H9 (cell line): ENCODE measurements at regions not wholly inside any gene's neighbourhood (a gene's known extent, or its start where the extent isn't known, plus 50 kb on each side); places are given as distances from the start of the nearest gene placed in this dataset.

Source experiments
- DNase-seq: peaks from one replicate; pipeline ENCODE4 v3.0.0-alpha.2; 2017
- H2AFZ ChIP-seq: one replicate; pipeline ENCODE4 v1.6.1; 2013; ENCODE audit warnings: mild to moderate bottlenecking, low read length, control low read depth, moderate library complexity
- H2AK5ac ChIP-seq: 2 replicates; pipeline ENCODE4 v1.6.1; 2013; ENCODE audit warnings: low read length, control low read depth, mixed read lengths; ENCODE audit not compliant: insufficient read length
- H2BK120ac ChIP-seq: one replicate; pipeline ENCODE4 v1.6.1; 2013; ENCODE audit warnings: low read depth, mild to moderate bottlenecking, low read length, control low read depth, inconsistent platforms; ENCODE audit not compliant: poor library complexity, severe bottlenecking
- H2BK12ac ChIP-seq: 2 replicates; pipeline ENCODE4 v1.6.1; 2013; ENCODE audit warnings: low read length, control low read depth, mixed read lengths, low read depth; ENCODE audit not compliant: insufficient read length
- H2BK15ac ChIP-seq: 2 replicates; pipeline ENCODE4 v1.6.1; 2013; ENCODE audit warnings: low read depth, low read length, control low read depth
- H2BK20ac ChIP-seq: one replicate; pipeline ENCODE4 v1.6.1; 2013; ENCODE audit warnings: low read depth, mild to moderate bottlenecking, low read length, control low read depth, inconsistent platforms; ENCODE audit not compliant: poor library complexity, severe bottlenecking
- H2BK5ac ChIP-seq: 2 replicates; pipeline ENCODE4 v1.6.1; 2013; ENCODE audit warnings: low read length, control low read depth, mixed read lengths; ENCODE audit not compliant: insufficient read length
- H3K14ac ChIP-seq: 2 replicates; pipeline ENCODE4 v1.6.1; 2013; ENCODE audit warnings: low read length, control low read depth; ENCODE audit not compliant: insufficient read depth
- H3K18ac ChIP-seq: 2 replicates; pipeline ENCODE4 v1.6.1; 2013; ENCODE audit warnings: low read depth, mild to moderate bottlenecking, mixed read lengths, low read length, control low read depth; ENCODE audit not compliant: insufficient read length
- H3K23ac ChIP-seq: 2 replicates; pipeline ENCODE4 v1.6.1; 2013; ENCODE audit warnings: low read length, control low read depth, mixed read lengths, low read depth; ENCODE audit not compliant: insufficient read length
- H3K23me2 ChIP-seq: 2 replicates; pipeline ENCODE4 v1.6.1; 2013; ENCODE audit warnings: low read depth, mild to moderate bottlenecking, mixed read lengths, low read length, control low read depth; ENCODE audit not compliant: insufficient read length, poor library complexity, severe bottlenecking
- H3K27ac ChIP-seq: 2 replicates; pipeline ENCODE4 v1.5.1; 2013; ENCODE audit warnings: low read length, control low read depth, mixed read lengths, low read depth; ENCODE audit not compliant: insufficient read length
- H3K27me3 ChIP-seq: 2 replicates; pipeline ENCODE4 v1.6.1; 2013; ENCODE audit warnings: low read length, control low read depth, inconsistent platforms; ENCODE audit not compliant: insufficient read depth
- H3K4ac ChIP-seq: 2 replicates; pipeline ENCODE4 v1.6.1; 2013; ENCODE audit warnings: low read depth, mild to moderate bottlenecking, control low read depth, inconsistent platforms, low read length, moderate library complexity
- H3K4me1 ChIP-seq: 2 replicates; pipeline ENCODE4 v1.6.1; 2013; ENCODE audit warnings: low read length, control low read depth, inconsistent platforms; ENCODE audit not compliant: insufficient read depth
- H3K4me2 ChIP-seq: 2 replicates; pipeline ENCODE4 v1.6.1; 2013; ENCODE audit warnings: low read length, control low read depth, mixed read lengths; ENCODE audit not compliant: insufficient read length, insufficient read depth
- H3K56ac ChIP-seq: 2 replicates; pipeline ENCODE4 v1.6.1; 2013; ENCODE audit warnings: low read depth, mild to moderate bottlenecking, mixed read lengths, low read length, control low read depth; ENCODE audit not compliant: insufficient read length
- H3K79me1 ChIP-seq: 2 replicates; pipeline ENCODE4 v1.6.1; 2013; ENCODE audit warnings: low read depth, mild to moderate bottlenecking, moderate library complexity, low read length, control low read depth, inconsistent platforms; ENCODE audit not compliant: insufficient read depth, poor library complexity, severe bottlenecking
- H3K79me2 ChIP-seq: 2 replicates; pipeline ENCODE4 v1.6.1; 2013; ENCODE audit warnings: low read length, control low read depth, inconsistent platforms; ENCODE audit not compliant: insufficient read depth
- H3K9ac ChIP-seq: 2 replicates; pipeline ENCODE4 v1.6.1; 2013; ENCODE audit warnings: low read length, control low read depth, mixed read lengths; ENCODE audit not compliant: insufficient read length; ENCODE audit errors: extremely low read depth
- H3K9me3 ChIP-seq: one replicate; pipeline ENCODE4 v1.6.1; 2013; ENCODE audit warnings: low read depth, low read length, inconsistent platforms; ENCODE audit not compliant: control insufficient read depth
- H3T11ph ChIP-seq: one replicate; pipeline ENCODE4 v1.6.1; 2013; ENCODE audit warnings: mild to moderate bottlenecking, low read length, control low read depth, inconsistent platforms
- H4K20me1 ChIP-seq: one replicate; pipeline ENCODE4 v1.6.1; 2013; ENCODE audit not compliant: control insufficient read depth, insufficient read length, insufficient read depth
- H4K5ac ChIP-seq: 2 replicates; pipeline ENCODE4 v1.6.1; 2013; ENCODE audit warnings: low read depth, mild to moderate bottlenecking, mixed read lengths, low read length, control low read depth; ENCODE audit not compliant: insufficient read length
- H4K8ac ChIP-seq: replicated peaks from 2 replicates; pipeline ENCODE4 v1.6.1; 2013; ENCODE audit warnings: low read length, control low read depth, mixed read lengths, low read depth; ENCODE audit not compliant: insufficient read length
- H4K91ac ChIP-seq: 2 replicates; pipeline ENCODE4 v1.6.1; 2013; ENCODE audit warnings: low read depth, mild to moderate bottlenecking, moderate library complexity, mixed read lengths, low read length, control low read depth; ENCODE audit not compliant: insufficient read length
- H3K27ac Mint-ChIP-seq, 3 experiments: 2 replicates in 2 of 3; 3 replicates in 1 of 3; pipeline ENCODE4 v1.8.0; 2020 to 2021; ENCODE audit warnings: mixed read lengths in 3 of 3, mild to moderate bottlenecking in 1 of 3, moderate library complexity in 1 of 3
- H3K27me3 Mint-ChIP-seq: 2 replicates; pipeline ENCODE4 v1.8.0; 2021; ENCODE audit warnings: low read depth, mild to moderate bottlenecking, moderate library complexity, mixed read lengths
- H3K36me3 Mint-ChIP-seq, 3 experiments: 2 replicates in 2 of 3; 3 replicates in 1 of 3; pipeline ENCODE4 v1.8.0; 2020 to 2021; ENCODE audit warnings: low read depth in 3 of 3, mixed read lengths in 3 of 3; ENCODE audit not compliant: insufficient read depth in 1 of 3
- H3K4me1 Mint-ChIP-seq, 2 experiments: 2 replicates each; pipeline ENCODE4 v1.8.0; 2020; ENCODE audit warnings: mixed read lengths in 2 of 2
- H3K4me3 Mint-ChIP-seq, 2 experiments: 2 replicates in 1 of 2; 3 replicates in 1 of 2; pipeline ENCODE4 v1.8.0; 2020 to 2021; ENCODE audit warnings: mild to moderate bottlenecking in 2 of 2, mixed read lengths in 2 of 2, moderate library complexity in 1 of 2
- H3K9me3 Mint-ChIP-seq, 2 experiments: 2 replicates in 1 of 2; 3 replicates in 1 of 2; pipeline ENCODE4 v1.8.0; 2020; ENCODE audit warnings: mild to moderate bottlenecking in 2 of 2, mixed read lengths in 2 of 2, moderate library complexity in 1 of 2
- TF ChIP-seq, protein P1 (sequence below): fragments of 200-600 bp; sonication (generic); conservative IDR thresholded peaks from 3 replicates; pipeline ENCODE4 v1.8.0; 2021; ENCODE audit warnings: antibody characterized with exemption, mild to moderate bottlenecking

GRCh38 chr12:91952916-91953315, 192.7 kb downstream of the BTG1 start:
- Histone ChIP-seq H2BK5ac (no peak overlapping the region), H2BK12ac (no peak overlapping the region), H3K79me2 (no peaks in the 10 kb centered on the region), H2BK15ac (no peak overlapping the region), H2BK20ac (no peak overlapping the region), H4K91ac (no peak overlapping the region), H3K79me1 (no peaks in the 10 kb centered on the region), H3T11ph (no peak overlapping the region), H4K8ac (no peak overlapping the region), H3K23me2 (no peaks in the 10 kb centered on the region), H3K23ac (no peak overlapping the region), H3K27ac (no peak overlapping the region), H2AFZ (no peak overlapping the region), H3K18ac (no peak overlapping the region), H2BK120ac (no peak overlapping the region), H3K4me1 (no peaks in the 10 kb centered on the region), H3K9ac (no peak overlapping the region), H3K9me3 (no peaks in the 10 kb centered on the region), H2AK5ac (no peak overlapping the region), H3K27me3 (no peaks in the 10 kb centered on the region), H3K4me2 (no peak overlapping the region), H4K20me1 (no peaks in the 10 kb centered on the region), H4K5ac (no peak overlapping the region), H3K14ac (no peak overlapping the region), H3K56ac (no peak overlapping the region), H3K4ac (no peak overlapping the region)
- Mint-ChIP-seq H3K4me3 (no peak overlapping the region), H3K27ac (no peak overlapping the region), H3K9me3 (no peaks in the 10 kb centered on the region), H3K36me3 (no peaks in the 10 kb centered on the region), H3K4me1 (no peaks in the 10 kb centered on the region), H3K27me3 (no peaks in the 10 kb centered on the region)
- DNase-seq: no peak
- TF ChIP-seq, protein P1, sequence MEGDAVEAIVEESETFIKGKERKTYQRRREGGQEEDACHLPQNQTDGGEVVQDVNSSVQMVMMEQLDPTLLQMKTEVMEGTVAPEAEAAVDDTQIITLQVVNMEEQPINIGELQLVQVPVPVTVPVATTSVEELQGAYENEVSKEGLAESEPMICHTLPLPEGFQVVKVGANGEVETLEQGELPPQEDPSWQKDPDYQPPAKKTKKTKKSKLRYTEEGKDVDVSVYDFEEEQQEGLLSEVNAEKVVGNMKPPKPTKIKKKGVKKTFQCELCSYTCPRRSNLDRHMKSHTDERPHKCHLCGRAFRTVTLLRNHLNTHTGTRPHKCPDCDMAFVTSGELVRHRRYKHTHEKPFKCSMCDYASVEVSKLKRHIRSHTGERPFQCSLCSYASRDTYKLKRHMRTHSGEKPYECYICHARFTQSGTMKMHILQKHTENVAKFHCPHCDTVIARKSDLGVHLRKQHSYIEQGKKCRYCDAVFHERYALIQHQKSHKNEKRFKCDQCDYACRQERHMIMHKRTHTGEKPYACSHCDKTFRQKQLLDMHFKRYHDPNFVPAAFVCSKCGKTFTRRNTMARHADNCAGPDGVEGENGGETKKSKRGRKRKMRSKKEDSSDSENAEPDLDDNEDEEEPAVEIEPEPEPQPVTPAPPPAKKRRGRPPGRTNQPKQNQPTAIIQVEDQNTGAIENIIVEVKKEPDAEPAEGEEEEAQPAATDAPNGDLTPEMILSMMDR: no peak
